Islet of Langerhans (tissue), 1 donor: ENCODE measurements at regions not wholly inside any gene's neighbourhood (a gene's known extent, or its start where the extent isn't known, plus 50 kb on each side); places are given as distances from the start of the nearest gene placed in this dataset.
"Not testable (repeated sequence)": the region's sequence is repeated elsewhere in the genome, so short reads cannot be mapped to it uniquely, and the experiment has no call there.

Source experiments
- FAIRE-seq: peaks from one replicate; lab custom pipeline; 2011; peaks lifted over from hg19 to GRCh38; lab: Jason Lieb, UNC

DNA sequence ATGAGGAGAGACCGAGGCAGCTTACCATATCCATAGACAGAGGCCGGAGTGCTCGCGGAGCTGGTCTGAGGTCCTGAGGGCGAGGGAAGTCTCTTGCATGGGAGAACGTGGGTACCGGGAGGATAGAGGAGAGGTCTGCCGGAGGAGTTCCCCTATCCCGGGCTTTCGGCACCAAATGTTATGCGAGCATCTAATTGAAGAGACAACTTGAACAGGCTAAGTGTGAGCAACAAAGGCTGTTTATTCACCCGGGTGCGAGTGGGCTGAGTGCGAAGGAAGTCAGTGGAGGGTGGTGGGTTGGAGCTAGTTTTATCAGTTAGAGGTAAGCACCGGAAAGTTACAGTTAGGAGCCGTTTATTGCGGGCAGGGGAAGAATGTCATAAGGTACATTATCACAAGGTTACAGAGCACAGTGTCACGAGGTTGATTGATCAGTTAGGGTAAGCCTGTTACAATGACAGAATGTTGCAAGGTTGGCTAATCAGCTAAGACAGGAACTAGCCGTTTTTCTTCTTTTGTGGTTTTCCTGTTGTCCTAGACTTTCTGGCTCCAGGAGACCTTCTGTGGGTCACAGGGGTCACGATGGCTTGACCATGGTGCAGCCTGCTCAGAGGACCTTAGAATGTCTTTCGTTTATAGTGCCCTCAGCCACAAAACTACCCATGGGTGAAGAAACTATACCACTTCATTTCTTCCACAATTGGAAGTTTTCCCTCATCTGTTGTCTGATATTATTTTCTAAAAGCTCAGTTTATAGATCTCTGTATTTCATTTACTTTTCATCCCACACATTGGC, 746.0 kb upstream of the ADGRB3 start:
- FAIRE-seq, result no peak

- no peak for FAIRE-seq
Measured at GRCh38 chr6:67888546-67888885, 746.6 kb upstream of the ADGRB3 start.

DNA sequence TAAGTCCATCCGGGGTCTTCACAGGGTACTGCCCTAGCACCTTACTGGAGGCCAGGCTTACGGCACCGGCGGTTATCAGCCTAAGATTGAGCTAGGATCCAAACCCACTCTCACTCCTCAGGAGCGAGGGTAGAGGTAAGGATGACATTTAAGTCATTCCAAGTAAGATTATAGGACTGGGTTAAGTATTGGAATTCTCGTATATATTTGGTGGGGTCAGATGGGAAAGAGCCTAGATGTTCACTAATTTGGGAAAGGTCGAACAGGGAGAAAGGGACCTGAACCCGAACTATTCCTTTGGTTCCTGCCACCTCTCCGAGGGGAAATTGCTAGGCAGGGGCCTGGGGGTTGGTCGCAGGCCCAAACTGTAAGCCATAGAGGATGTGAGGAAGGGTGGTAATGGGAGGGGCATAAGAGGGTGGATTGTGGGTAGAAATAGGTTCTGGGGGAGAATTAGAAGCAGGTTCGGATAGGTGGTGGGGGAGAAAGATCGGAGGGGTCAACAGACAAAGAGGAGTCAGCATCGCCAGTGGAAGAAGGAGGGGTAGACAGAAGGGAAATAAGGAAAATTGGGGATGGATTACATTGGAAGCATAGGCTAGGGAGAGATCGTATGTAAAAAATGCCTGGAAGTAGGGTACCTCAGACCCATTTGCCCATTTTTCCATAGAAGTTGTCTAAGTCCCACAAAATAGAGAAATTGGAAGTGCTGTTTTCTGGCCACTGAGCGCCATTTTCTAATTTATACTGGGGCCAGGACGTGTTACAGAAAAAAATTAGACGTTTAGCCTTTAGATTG, 747.1 kb upstream of the ADGRB3 start:
- no peak for FAIRE-seq

DNA sequence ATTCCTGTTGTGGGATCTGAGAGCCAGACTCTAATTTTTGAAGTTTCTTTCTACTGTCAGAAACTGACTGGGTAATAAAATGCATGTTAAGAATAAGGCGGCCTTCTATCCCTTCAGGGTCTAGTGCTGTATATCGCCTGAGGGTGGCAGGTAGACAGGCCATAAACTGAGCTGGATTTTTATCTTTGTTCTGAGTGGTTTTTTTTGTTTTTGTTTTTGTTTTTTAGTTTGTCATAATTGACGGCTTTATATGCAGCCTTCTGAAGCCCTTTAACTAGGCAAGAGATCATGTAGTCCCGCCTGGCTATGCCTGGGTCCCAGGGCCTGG, 747.7 kb upstream of the ADGRB3 start:
- FAIRE-seq, result no peak

DNA sequence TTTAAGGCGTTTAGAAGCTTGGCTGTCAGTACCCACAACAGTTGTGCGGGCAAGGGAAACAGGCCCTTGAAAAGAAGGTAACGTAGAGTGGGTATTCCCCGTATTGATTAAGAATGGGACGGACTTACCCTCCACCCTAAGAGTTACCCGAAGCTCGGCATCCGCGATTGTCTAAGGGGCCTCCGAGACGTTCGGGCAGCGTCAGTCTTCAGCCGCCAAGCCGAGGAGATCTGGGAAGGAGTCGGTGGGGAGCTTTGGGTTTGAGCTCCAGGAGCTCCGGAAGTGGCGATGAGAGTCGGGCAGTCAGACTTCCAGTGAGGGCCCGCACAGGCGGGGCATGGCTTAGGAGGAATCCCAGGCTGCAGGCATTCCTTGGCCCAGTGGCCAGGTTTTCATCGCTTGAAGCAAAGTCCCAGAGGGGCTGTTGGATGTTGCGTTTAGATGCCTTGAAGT, 748.2 kb upstream of the ADGRB3 start:
- FAIRE-seq, result no peak

DNA sequence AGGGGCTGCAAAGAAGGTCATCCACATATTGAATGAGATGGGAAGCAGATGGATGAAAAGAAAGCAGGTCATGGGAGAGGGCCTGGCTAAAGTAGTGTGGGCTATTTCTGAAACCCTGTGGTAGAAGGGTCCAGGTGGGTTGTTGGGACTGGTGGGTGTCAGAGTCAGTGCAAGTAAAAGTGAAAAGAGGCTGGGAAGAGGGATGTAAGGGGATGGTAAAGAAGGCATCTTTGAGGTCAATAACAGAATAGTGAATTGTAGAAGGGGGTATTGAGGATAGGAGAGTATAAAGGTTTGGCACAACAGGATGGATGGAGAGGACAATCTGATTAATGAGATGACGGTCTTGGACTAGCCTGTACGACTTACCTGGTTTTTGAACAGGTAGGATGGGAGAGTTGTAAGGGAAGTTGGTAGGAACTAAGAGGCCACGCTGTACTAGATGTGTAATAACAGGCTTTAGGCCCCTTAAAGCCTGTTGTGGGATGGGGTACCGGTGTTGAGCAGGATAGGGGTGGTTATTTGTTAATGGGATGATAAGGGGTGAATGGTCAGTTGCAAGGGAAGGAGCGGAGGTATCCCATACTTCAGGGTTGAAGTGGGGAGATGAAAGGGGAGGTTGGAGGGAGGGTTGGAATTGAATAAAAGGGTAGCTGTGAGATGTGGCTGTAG, 748.9 kb upstream of the ADGRB3 start:
- no peak for FAIRE-seq

DNA sequence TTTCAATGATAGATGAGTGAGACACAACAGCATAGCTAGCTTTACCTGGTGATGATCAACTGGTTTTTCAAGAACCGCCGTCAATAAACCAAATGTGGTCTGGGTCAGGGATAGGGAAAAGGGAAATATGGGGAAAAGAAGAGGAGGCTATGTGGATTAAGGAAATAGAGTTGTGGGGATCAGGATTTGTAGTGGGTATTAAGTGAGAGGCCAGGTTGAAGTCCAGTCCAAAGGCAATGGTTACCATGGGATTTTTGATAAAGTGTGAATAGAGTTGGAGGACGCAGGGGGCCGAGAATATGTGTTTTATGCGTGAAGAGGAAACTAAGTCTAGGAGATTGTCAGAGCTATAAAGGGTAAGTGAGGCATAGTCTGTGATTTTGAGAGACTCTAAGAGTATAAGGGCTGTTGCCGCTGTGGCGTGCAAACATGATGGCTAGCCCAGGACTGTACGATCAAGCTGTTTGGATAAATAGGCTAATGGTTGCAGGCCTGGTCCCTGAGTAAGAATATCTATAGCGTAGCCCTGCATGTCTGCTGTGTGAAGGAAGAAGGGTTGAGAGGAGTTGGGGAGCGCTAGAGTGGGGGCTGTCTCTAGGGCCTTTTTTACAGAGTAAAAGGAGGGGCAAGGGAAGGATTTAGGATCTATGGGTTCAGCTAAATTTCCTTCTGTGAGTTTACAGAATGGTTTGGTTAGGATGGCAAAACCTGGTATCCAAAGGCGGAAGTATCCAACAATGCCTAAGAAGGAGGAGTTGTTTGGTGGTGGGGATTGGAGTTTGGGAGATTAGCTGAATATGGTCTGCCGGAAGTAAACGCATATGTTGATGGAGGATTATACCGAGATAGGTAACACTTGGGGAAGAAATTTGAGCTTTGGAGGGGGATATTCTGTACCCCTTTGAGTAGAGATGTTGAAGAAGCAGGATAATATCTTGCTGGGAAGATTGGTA, 749.7 kb upstream of the ADGRB3 start:
- FAIRE-seq, result no peak

- FAIRE-seq, result no peak
Measured at GRCh38 chr6:67884442-67884841, 750.6 kb upstream of the ADGRB3 start.

DNA sequence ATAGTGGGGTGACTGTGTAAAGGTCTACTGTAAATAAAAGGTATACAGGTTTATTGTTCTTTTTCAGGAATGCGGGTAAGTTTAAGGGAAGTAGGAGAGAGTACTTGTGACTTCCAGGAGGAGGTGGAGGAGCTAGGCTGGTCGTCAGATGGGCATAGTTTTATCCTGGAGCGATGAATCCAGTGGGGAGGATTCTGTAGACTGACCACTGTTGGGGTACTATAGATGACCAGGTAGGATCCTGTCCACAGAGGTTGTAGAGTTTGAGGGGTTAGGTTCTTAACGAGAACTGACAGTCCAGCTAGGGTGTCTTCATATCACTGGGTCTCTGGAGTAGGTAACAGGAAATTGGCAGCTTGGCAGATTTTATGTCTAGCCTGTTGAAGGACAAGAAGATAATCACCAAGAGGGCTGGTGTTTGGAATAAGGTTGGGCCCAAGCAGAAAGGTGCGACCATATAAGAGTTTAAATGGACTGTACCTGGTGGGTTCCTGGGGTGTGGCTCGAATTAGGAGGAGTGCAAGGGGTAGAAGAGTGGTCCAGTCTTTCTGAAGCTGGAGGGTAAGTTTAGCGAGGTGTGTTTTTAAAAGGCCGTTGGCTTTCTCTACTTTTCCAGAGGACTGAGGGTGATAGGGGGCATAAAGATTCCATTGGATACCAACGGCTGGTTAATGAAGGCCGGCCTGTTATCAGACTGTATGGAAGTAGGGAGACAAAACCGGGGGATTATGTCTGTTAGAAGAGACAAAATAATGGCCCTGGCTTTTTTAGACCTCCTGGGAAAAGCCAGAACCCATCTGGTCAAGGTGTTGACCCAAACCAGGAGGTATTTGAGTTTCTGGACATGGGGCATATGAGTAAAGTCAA, 751.3 kb upstream of the ADGRB3 start:
- FAIRE-seq, result no peak

GRCh38 chr6:67882436-67883311, 752.4 kb upstream of the ADGRB3 start:
- no peak for FAIRE-seq

DNA sequence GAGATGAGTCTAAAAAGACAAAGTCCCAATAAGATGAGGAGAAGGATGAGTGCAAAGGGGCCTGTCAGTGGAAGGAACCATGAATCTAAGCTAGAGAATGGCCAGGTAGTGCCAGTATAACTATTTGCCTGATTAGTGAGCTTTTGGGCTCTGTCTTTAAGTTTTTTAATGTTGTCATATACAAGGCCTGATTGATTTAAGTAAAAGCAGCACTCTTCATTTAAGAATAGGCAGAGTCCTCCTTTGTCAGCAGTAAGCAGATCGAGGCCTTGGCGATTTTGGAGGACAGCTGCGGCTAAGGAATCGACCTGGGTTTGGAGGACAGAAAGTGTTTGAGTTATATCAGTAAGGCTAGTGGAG, 753.4 kb upstream of the ADGRB3 start:
- no peak for FAIRE-seq

DNA sequence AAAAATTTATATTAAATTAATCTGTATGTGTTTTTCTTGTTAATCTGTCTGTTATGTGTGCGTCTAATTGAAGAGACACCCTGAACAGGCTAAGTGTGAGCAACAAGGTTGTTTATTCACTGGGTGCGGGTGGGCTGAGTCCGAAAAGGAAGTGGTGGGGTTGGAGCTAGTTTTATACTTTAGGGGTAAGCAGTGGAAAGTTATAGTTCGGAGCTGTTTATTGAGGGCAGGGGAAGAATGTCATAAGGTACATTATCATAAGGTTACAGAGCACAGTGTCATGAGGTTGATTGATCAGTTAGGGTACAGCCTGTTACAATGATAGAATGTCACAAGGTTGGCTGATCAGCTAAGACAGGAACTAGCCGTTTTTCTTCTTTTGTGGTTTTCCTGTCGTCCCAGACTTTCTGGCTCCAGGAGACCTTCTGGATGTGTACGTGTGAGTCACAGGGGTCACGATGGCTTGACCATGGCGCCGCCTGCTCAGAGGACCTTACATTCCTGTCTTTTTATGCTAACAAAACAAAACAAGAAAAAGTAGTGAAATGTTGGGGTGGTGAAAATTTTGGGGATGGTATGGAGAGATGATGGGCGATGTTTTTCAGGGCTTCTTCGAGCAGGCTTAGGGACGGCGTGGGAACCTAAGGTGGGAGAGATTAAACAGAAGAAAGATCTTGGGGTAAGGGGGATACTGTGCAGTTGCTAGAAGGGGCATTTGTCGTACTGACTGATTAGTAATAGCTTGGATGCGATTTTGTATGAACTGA, 754.0 kb upstream of the ADGRB3 start:
- no peak for FAIRE-seq

GRCh38 chr6:67880343-67880742, 754.7 kb upstream of the ADGRB3 start:
- FAIRE-seq, result not testable (repeated sequence)

DNA sequence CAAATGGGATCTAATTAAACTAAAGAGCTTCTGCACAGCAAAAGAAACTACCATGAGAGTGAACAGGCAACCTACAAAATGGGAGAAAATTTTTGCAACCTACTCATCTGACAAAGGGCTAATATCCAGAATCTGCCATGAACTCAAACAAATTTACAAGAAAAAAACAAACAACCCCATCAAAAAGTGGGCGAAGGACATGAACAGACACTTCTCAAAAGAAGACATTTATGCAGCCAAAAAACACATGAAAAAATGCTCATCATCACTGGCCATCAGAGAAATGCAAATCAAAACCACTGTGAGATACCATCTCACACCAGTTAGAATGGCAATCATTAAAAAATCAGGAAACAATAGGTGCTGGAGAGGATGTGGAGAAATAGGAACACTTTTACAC, 755.2 kb upstream of the ADGRB3 start:
- not testable (repeated sequence) for FAIRE-seq

GRCh38 chr6:67879105-67879904, 755.8 kb upstream of the ADGRB3 start:
- not testable (repeated sequence) for FAIRE-seq

DNA sequence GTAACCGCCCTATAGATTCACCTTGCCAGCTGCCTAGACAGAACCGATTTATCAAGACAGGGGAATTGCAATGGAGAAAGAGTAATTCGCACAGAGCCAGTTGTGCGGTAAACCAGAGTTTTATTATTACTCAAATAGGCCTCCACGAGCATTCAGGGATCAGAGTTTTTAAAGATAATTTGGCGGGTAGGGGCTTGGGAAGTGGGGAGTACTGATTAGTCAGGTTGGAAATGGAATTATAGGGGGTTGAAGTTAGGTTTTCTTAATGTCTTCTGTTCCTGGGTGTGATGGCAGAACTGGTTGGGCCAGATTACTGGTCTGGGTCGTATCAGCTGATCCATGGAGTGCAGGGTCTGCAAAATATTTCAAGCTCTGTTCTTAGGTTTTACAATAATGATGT, 756.9 kb upstream of the ADGRB3 start:
- FAIRE-seq, result not testable (repeated sequence)

DNA sequence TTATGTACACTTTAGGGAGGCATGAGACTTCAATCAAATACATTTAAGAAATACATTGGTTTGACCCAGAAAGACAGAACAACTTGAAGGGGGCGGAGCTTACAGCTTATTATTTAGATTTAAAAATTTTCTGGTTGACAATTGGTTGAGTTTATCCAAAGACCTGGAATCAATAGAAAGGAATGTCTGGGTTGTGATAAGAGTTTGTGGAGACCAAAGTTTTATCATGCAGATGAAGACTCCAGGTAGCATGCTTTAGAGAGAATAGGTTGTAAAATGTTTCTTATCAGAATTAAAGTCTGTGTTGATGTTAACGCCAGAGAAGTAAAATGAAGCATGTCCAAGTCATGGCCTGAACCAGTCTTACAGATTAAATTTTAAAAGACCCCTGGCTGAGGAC, 757.8 kb upstream of the ADGRB3 start:
- FAIRE-seq, result no peak

GRCh38 chr6:67875877-67876383, 759.2 kb upstream of the ADGRB3 start:
- no peak for FAIRE-seq
